ENCODE measurements at regions not wholly inside any gene's neighbourhood (a gene's known extent, or its start where the extent isn't known, plus 50 kb on each side); places are given as distances from the start of the nearest gene placed in this dataset.

GRCh38 chr10:120799849-120800248 is 51.3 kb upstream of the WDR11 start:
- no peak overlapping the region for H3K4me3 ChIP-seq (ENCODE audit: low read depth, low read length)
- TF ChIP-seq, protein P1, sequence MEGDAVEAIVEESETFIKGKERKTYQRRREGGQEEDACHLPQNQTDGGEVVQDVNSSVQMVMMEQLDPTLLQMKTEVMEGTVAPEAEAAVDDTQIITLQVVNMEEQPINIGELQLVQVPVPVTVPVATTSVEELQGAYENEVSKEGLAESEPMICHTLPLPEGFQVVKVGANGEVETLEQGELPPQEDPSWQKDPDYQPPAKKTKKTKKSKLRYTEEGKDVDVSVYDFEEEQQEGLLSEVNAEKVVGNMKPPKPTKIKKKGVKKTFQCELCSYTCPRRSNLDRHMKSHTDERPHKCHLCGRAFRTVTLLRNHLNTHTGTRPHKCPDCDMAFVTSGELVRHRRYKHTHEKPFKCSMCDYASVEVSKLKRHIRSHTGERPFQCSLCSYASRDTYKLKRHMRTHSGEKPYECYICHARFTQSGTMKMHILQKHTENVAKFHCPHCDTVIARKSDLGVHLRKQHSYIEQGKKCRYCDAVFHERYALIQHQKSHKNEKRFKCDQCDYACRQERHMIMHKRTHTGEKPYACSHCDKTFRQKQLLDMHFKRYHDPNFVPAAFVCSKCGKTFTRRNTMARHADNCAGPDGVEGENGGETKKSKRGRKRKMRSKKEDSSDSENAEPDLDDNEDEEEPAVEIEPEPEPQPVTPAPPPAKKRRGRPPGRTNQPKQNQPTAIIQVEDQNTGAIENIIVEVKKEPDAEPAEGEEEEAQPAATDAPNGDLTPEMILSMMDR (IDR thresholded peaks at IDR 0.05; ENCODE audit: insufficient read depth, low read length), result no peak
- no peak for DNase-seq (ENCODE audit: low read depth)

GRCh38 chr10:120800528-120801323 is 50.4 kb upstream of the WDR11 start:
- H3K4me3 ChIP-seq (ENCODE audit: low read depth, low read length), result no peak overlapping the region
- no peak for DNase-seq (ENCODE audit: low read depth)
- TF ChIP-seq, protein P1 (IDR thresholded peaks at IDR 0.05; ENCODE audit: insufficient read depth, low read length), result no peak

Data from fibroblast of the aortic adventitia (primary cell).